HEK293 (cell line): ENCODE measurements at regions not wholly inside any gene's neighbourhood (a gene's known extent, or its start where the extent isn't known, plus 50 kb on each side); places are given as distances from the start of the nearest gene placed in this dataset.

ENCODE experiments used
- CTCF ChIA-PET: fragments of 350-600 bp; formaldehyde crosslinking; extraction: SDS; loops from one replicate; lab custom pipeline; 2021; ENCODE audit warnings: antibody characterized with exemption; lab: Yijun Ruan, JAX
- POLR2A ChIA-PET: fragments of 300-600 bp; formaldehyde crosslinking; extraction: SDS; loops from one replicate; lab custom pipeline; 2020; ENCODE audit warnings: antibody characterized with exemption, inconsistent platforms; lab: Yijun Ruan, JAX
- H3K27ac ChIP-seq: fragments of 200-500 bp; sonication (Bioruptor generic); 2 replicates; pipeline ENCODE4 v1.5.1; 2014; ENCODE audit warnings: low read depth, low read length, control low read depth, inconsistent platforms; ENCODE audit errors: extremely low read depth
- H3K36me3 ChIP-seq, 2 experiments: fragments of 200-500 bp in 1 of 2; sonication (Bioruptor generic) in 1 of 2; 1 replicate in 1 of 2; 2 replicates in 1 of 2; pipeline ENCODE4 v1.5.1; 2014 to 2017; ENCODE audit warnings: inconsistent platforms in 2 of 2, low read length in 2 of 2; ENCODE audit not compliant: control insufficient read depth in 2 of 2, insufficient read depth in 1 of 2
- H3K4me1 ChIP-seq: fragments of 200-500 bp; sonication (Bioruptor generic); 2 replicates; pipeline ENCODE4 v1.5.1; 2014; ENCODE audit warnings: mild to moderate bottlenecking, low read length, inconsistent platforms; ENCODE audit not compliant: control insufficient read depth, insufficient read depth
- H3K4me3 ChIP-seq: 2 replicates; pipeline ENCODE4 v1.5.1; 2011; ENCODE audit warnings: low read depth, mild to moderate bottlenecking, control low read depth, low read length, moderate library complexity
- H3K9me3 ChIP-seq: fragments of 200-500 bp; sonication (Bioruptor generic); 2 replicates; pipeline ENCODE4 v1.5.1; 2014; ENCODE audit warnings: low read depth, low read length, inconsistent platforms; ENCODE audit not compliant: control insufficient read depth, insufficient read depth
- HOXC10 ChIP-seq: sonication (generic); formaldehyde crosslinking; IDR thresholded peaks from 2 replicates; pipeline ENCODE4 v1.8.1; 2023; ENCODE audit warnings: mild to moderate bottlenecking, missing genetic modification reagents
- OSR2 ChIP-seq: fragments of 450-650 bp; formaldehyde crosslinking; IDR thresholded peaks from 2 replicates; pipeline ENCODE4 v1.5.1; 2016; ENCODE audit warnings: missing biosample characterization, missing genetic modification characterization
- PRDM4 ChIP-seq: fragments of 450-650 bp; formaldehyde crosslinking; IDR thresholded peaks from 2 replicates; pipeline ENCODE4 v1.5.1; 2017; ENCODE audit warnings: missing biosample characterization, missing genetic modification characterization
- REST ChIP-seq: fragments of 450-650 bp; formaldehyde crosslinking; IDR thresholded peaks from 2 replicates; pipeline ENCODE4 v1.5.1; 2016; ENCODE audit warnings: missing biosample characterization, missing genetic modification characterization
- SCRT1 ChIP-seq: fragments of 450-650 bp; formaldehyde crosslinking; IDR thresholded peaks from 2 replicates; pipeline ENCODE4 v1.5.1; 2016; ENCODE audit warnings: missing biosample characterization, missing genetic modification characterization, borderline replicate concordance
- SCRT2 ChIP-seq: fragments of 450-650 bp; formaldehyde crosslinking; IDR thresholded peaks from 2 replicates; pipeline ENCODE4 v1.5.1; 2016; ENCODE audit warnings: missing biosample characterization, missing genetic modification characterization
- ZBTB21 ChIP-seq: fragments of 450-650 bp; formaldehyde crosslinking; IDR thresholded peaks from 2 replicates; pipeline ENCODE4 v1.5.1; 2017; ENCODE audit warnings: missing biosample characterization, missing genetic modification characterization
- ZBTB6 ChIP-seq: fragments of 450-650 bp; formaldehyde crosslinking; IDR thresholded peaks from 2 replicates; pipeline ENCODE4 v1.5.1; 2017; ENCODE audit warnings: missing biosample characterization, missing genetic modification characterization
- ZNF146 ChIP-seq: fragments of 450-650 bp; formaldehyde crosslinking; IDR thresholded peaks from 2 replicates; pipeline ENCODE4 v1.5.1; 2016; ENCODE audit warnings: missing biosample characterization, missing genetic modification characterization
- ZNF184 ChIP-seq: fragments of 450-650 bp; IDR thresholded peaks from 2 replicates; pipeline ENCODE4 v1.5.1; 2018; ENCODE audit warnings: missing biosample characterization, mild to moderate bottlenecking, missing genetic modification characterization
- ZNF37A ChIP-seq: fragments of 450-650 bp; IDR thresholded peaks from 2 replicates; pipeline ENCODE4 v1.5.1; 2018; ENCODE audit warnings: missing biosample characterization, missing genetic modification characterization
- ZNF544 ChIP-seq: fragments of 450-650 bp; formaldehyde crosslinking; IDR thresholded peaks from 2 replicates; pipeline ENCODE4 v1.5.0; 2017; ENCODE audit warnings: missing biosample characterization, missing genetic modification characterization
- ZNF561 ChIP-seq: fragments of 450-650 bp; IDR thresholded peaks from 2 replicates; pipeline ENCODE4 v1.5.1; 2018; ENCODE audit warnings: missing biosample characterization, missing genetic modification characterization, borderline replicate concordance
- ZNF843 ChIP-seq: fragments of 450-650 bp; formaldehyde crosslinking; IDR thresholded peaks from 2 replicates; pipeline ENCODE4 v1.5.1; 2016; ENCODE audit warnings: missing biosample characterization, missing genetic modification characterization
- ZSCAN18 ChIP-seq: fragments of 450-650 bp; formaldehyde crosslinking; IDR thresholded peaks from 2 replicates; pipeline ENCODE4 v1.5.1; 2016; ENCODE audit warnings: missing biosample characterization, missing genetic modification characterization
- ZXDB ChIP-seq: fragments of 450-650 bp; formaldehyde crosslinking; IDR thresholded peaks from 2 replicates; pipeline ENCODE4 v1.5.1; 2016; ENCODE audit warnings: missing biosample characterization, missing genetic modification characterization
- TF ChIP-seq, protein P1 (sequence below): fragments of 450-650 bp; formaldehyde crosslinking; IDR thresholded peaks from 2 replicates; pipeline ENCODE4 v1.5.1; 2016; ENCODE audit warnings: missing biosample characterization, missing genetic modification characterization

GRCh38 chr6:131451321-131452144, 121.5 kb upstream of the ARG1 start:
- no peak for TF ChIP-seq ZNF184 (tag by site-specific recombination)
- no peak for TF ChIP-seq OSR2 (tag by site-specific recombination)
- no peak for TF ChIP-seq ZXDB (tag by site-specific recombination)
- TF ChIP-seq PRDM4 (tag by site-specific recombination), result no peak
- no peak for TF ChIP-seq SCRT1
- TF ChIP-seq SCRT2 (tag by site-specific recombination), result no peak
- TF ChIP-seq ZNF146 (tag by site-specific recombination), result no peak
- no peak for TF ChIP-seq ZNF37A
- TF ChIP-seq ZBTB6, result no peak
- TF ChIP-seq, protein P1, sequence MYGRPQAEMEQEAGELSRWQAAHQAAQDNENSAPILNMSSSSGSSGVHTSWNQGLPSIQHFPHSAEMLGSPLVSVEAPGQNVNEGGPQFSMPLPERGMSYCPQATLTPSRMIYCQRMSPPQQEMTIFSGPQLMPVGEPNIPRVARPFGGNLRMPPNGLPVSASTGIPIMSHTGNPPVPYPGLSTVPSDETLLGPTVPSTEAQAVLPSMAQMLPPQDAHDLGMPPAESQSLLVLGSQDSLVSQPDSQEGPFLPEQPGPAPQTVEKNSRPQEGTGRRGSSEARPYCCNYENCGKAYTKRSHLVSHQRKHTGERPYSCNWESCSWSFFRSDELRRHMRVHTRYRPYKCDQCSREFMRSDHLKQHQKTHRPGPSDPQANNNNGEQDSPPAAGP, result no peak
- no peak for TF ChIP-seq ZNF843 (tag by site-specific recombination)
- no peak for TF ChIP-seq ZSCAN18 (tag by site-specific recombination)
- no peak for TF ChIP-seq ZNF544
- no peak for TF ChIP-seq ZBTB21
- no peak for TF ChIP-seq ZNF561
- no peak for TF ChIP-seq REST (tag by site-specific recombination)
- TF ChIP-seq HOXC10 (CRISPR knock-in tag), result no peak
- no peak overlapping the region for H3K4me3 ChIP-seq
- ChIA-PET POLR2A (no interaction called here), CTCF (interaction anchor here (0.8 to 1.7 kb wide), 2 partner anchors 8 to 176 kb away, joined by 3 to 5 read pairs; partner anchors contain the start of gene MED23)
- no peak overlapping the region for H3K27ac ChIP-seq
- no peaks in the 10 kb centered on the region for H3K4me1 ChIP-seq
- no peaks in the 10 kb centered on the region for H3K9me3 ChIP-seq
- no peaks in the 10 kb centered on the region for H3K36me3 ChIP-seq
